Kidney (tissue), 13 donors: ENCODE measurements at regions not wholly inside any gene's neighbourhood (a gene's known extent, or its start where the extent isn't known, plus 50 kb on each side); places are given as distances from the start of the nearest gene placed in this dataset.

ENCODE experiments used
- DNase-seq, 5 donors: peaks; one replicate each; pipeline ENCODE4 v3.0.0-alpha.2; 2013 to 2020
- FAIRE-seq: peaks from 2 replicates; lab custom pipeline; 2012; peaks lifted over from hg19 to GRCh38; lab: Jason Lieb, UNC
- H3K27ac ChIP-seq, 2 donors: one replicate each; pipeline ENCODE4 v1.7.0; 2013; ENCODE audit warnings: low read depth in 2 of 2, low read length in 2 of 2, inconsistent platforms in 1 of 2
- H3K27me3 ChIP-seq: one replicate; pipeline ENCODE4 v1.7.1; 2013; ENCODE audit warnings: low read length, inconsistent platforms; ENCODE audit not compliant: control insufficient read depth, insufficient read depth
- H3K36me3 ChIP-seq, 3 donors: one replicate each; pipeline versions ENCODE4 v1.7.0 to v1.7.1; 2013; ENCODE audit warnings: low read length in 3 of 3, control low read depth in 1 of 3, inconsistent platforms in 1 of 3; ENCODE audit not compliant: insufficient read depth in 3 of 3, control insufficient read depth in 2 of 3
- H3K4me1 ChIP-seq, 3 donors: one replicate each; pipeline versions ENCODE4 v1.7.0 to v1.7.1; 2013; ENCODE audit warnings: low read length in 3 of 3, inconsistent platforms in 1 of 3, low read depth in 1 of 3; ENCODE audit not compliant: control insufficient read depth in 2 of 3, insufficient read depth in 2 of 3
- H3K4me3 ChIP-seq, 3 donors: one replicate each; pipeline versions ENCODE4 v1.7.0 to v1.8.1; 2013; ENCODE audit warnings: low read length in 3 of 3, control low read depth in 1 of 3, inconsistent platforms in 1 of 3
- H3K9ac ChIP-seq, 3 donors: one replicate each; pipeline versions ENCODE4 v1.7.0 to v1.7.1; 2013; ENCODE audit warnings: low read length in 3 of 3, control low read depth in 1 of 3, inconsistent platforms in 1 of 3
- H3K9me3 ChIP-seq, 3 donors: one replicate each; pipeline versions ENCODE4 v1.7.0 to v1.7.1; 2013; ENCODE audit warnings: low read length in 3 of 3, control low read depth in 1 of 3, inconsistent platforms in 1 of 3; ENCODE audit not compliant: control insufficient read depth in 2 of 3, insufficient read depth in 1 of 3
- intact Hi-C: fragments of 100-400 bp; cut with DNase I; formaldehyde crosslinking; loops from one replicate; pipeline ENCODE4 v1.11.1; 2022
- TF ChIP-seq, protein P1 (sequence below): IDR thresholded peaks from 3 replicates; pipeline ENCODE4 v1.5.1; 2012; ENCODE audit warnings: mild to moderate bottlenecking, moderate library complexity, borderline replicate concordance; ENCODE audit not compliant: insufficient read depth; ENCODE audit errors: extremely low read depth
- donor health status: control.
- donor health status: control.
- donor health status: control.
- donor health status: control.
- donor health status: control.
- donor health status: DM: yes; HTN: yes; CAD: no.
- donor health status: Normal renal cell carcinoma (clear cell type).

DNA sequence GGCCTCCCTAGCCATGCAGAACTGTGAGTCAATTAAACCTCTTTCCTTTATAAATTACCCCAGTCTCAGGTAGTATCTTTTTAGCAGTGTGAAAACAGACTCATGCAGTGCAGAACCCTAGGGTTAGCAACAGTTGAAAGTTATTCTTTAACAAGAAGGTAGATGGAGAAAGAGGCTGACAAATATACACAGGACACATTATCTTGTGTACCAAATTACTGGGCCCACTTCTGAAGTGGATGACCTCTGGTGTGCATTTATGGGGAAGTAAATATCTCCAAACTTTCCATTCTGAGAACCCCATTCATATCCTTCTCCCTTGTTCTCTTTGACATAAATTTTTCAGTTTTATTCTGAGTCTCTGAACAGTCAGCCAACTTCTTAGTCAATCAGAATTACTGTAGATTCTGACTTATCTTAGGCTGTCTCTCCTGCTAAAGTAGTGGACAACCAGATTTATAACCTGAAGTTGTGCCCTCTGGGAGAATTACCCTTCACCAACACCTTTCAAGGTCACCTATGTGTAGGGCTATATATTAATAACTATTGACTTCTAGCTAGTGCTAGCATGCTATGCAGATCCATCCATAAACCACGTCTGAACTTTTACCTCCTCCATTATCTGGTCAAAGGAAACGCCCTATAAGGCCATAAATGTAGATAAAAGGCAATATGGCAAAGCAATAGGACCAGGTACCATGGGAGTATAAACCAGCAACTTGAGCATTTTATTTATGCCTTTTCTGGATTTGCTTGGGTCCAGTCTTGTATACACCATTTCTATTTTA, 72.5 kb upstream of the TAB3 start:
- TF ChIP-seq, protein P1, sequence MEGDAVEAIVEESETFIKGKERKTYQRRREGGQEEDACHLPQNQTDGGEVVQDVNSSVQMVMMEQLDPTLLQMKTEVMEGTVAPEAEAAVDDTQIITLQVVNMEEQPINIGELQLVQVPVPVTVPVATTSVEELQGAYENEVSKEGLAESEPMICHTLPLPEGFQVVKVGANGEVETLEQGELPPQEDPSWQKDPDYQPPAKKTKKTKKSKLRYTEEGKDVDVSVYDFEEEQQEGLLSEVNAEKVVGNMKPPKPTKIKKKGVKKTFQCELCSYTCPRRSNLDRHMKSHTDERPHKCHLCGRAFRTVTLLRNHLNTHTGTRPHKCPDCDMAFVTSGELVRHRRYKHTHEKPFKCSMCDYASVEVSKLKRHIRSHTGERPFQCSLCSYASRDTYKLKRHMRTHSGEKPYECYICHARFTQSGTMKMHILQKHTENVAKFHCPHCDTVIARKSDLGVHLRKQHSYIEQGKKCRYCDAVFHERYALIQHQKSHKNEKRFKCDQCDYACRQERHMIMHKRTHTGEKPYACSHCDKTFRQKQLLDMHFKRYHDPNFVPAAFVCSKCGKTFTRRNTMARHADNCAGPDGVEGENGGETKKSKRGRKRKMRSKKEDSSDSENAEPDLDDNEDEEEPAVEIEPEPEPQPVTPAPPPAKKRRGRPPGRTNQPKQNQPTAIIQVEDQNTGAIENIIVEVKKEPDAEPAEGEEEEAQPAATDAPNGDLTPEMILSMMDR: no peak
- H3K36me3 ChIP-seq: no peaks in the 10 kb centered on the region
- no peak overlapping the region for H3K9ac ChIP-seq
- no peaks in the 10 kb centered on the region for H3K4me1 ChIP-seq
- no peak for DNase-seq
- intact Hi-C loops: no loop called here
- no peak overlapping the region for H3K27ac ChIP-seq
- H3K9me3 ChIP-seq: no peaks in the 10 kb centered on the region
- H3K4me3 ChIP-seq: no peak overlapping the region
- FAIRE-seq: no peak
- no peaks in the 10 kb centered on the region for H3K27me3 ChIP-seq

DNA sequence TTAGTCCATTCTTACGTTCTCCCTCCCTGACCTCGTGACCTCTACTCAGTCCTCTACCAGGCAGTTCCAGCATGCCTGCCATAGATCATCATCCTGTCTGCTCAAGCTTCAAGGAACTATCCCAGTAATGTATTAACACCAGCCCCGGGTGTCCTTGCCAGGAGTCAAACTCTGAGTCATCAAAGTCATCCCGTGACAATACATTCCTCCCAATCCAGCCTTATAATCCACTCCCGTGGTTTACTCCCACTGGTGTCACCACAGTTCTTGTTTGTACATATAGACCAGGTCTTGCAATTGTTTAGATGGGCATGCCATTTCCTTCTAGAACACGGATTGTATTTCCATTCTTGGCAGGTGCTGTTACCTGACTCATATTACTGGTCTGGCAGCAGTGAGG, 68.7 kb upstream of the TAB3 start:
- H3K9ac ChIP-seq: no peak overlapping the region

DNA sequence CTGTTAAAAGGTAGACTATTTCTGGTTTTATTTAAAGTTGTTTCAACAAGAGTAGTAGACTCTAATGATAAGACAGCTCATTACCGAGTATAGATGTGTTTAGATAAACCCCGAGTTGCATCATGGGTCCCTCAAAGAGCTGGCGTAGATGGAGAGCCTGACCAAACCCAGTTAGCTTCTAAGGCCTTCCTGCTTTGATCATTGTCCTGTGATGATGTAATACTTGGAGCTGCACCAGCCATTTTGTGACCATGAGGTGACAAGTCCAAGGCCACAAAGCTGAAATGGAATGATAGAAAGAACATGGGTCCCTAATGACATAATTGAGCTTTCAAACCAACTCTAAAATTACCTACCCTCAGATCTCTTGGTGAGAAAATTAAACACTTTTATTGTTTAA, 66.6 kb upstream of the TAB3 start:
- H3K27me3 ChIP-seq: no peaks in the 10 kb centered on the region
- no peaks in the 10 kb centered on the region for H3K9me3 ChIP-seq
- H3K36me3 ChIP-seq: no peaks in the 10 kb centered on the region
- H3K27ac ChIP-seq: no peak overlapping the region
- no peak overlapping the region for H3K9ac ChIP-seq
- intact Hi-C loops: no loop called here
- TF ChIP-seq, protein P1: no peak
- DNase-seq: no peak
- no peak overlapping the region for H3K4me3 ChIP-seq
- no peak for FAIRE-seq
- no peaks in the 10 kb centered on the region for H3K4me1 ChIP-seq

More for the DNA sequence above, 68.7 kb upstream of the TAB3 start:
- H3K4me3 ChIP-seq: no peak overlapping the region
- TF ChIP-seq, protein P1: no peak
- H3K27me3 ChIP-seq: no peaks in the 10 kb centered on the region
- no peaks in the 10 kb centered on the region for H3K36me3 ChIP-seq
- no peak overlapping the region for H3K27ac ChIP-seq
- intact Hi-C loops: no loop called here
- no peaks in the 10 kb centered on the region for H3K4me1 ChIP-seq
- DNase-seq (no peak), FAIRE-seq (peak; percentile 65)
- no peaks in the 10 kb centered on the region for H3K9me3 ChIP-seq
